GM10266 (cell line): ENCODE measurements at regions not wholly inside any gene's neighbourhood (a gene's known extent, or its start where the extent isn't known, plus 50 kb on each side); places are given as distances from the start of the nearest gene placed in this dataset.

Experiments used
- DNase-seq: peaks from one replicate; pipeline ENCODE4 v3.0.0; 2012; ENCODE audit errors: extremely low spot score
- TF ChIP-seq, protein P1 (sequence below): IDR thresholded peaks from 2 replicates; pipeline ENCODE4 v1.5.1; 2012; ENCODE audit warnings: mild to moderate bottlenecking, low read depth; ENCODE audit not compliant: control insufficient read depth, insufficient read depth; ENCODE audit errors: missing control alignments

DNA sequence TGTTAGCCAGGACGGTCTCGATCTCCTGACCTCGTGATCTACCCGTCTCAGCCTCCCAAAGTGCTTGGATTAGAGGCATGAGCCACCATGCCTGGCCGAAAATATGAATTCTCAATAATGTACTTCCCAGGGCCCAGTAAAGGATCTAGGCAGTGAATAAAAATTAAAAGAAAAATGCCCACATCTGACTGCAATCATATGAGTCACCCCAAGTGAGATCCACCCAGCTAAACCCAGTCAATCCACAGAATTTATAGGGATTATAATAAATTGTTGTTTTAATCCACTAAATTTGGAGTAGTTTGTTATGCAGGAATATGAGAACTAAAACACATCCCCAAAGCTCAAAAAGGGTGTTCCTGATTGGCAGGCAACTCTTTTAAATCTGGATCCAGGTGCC, 93.5 kb upstream of the STK39 start:
- DNase-seq: no peak
- TF ChIP-seq, protein P1, sequence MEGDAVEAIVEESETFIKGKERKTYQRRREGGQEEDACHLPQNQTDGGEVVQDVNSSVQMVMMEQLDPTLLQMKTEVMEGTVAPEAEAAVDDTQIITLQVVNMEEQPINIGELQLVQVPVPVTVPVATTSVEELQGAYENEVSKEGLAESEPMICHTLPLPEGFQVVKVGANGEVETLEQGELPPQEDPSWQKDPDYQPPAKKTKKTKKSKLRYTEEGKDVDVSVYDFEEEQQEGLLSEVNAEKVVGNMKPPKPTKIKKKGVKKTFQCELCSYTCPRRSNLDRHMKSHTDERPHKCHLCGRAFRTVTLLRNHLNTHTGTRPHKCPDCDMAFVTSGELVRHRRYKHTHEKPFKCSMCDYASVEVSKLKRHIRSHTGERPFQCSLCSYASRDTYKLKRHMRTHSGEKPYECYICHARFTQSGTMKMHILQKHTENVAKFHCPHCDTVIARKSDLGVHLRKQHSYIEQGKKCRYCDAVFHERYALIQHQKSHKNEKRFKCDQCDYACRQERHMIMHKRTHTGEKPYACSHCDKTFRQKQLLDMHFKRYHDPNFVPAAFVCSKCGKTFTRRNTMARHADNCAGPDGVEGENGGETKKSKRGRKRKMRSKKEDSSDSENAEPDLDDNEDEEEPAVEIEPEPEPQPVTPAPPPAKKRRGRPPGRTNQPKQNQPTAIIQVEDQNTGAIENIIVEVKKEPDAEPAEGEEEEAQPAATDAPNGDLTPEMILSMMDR: no peak

GRCh38 chr2:168343586-168343985, 96.2 kb upstream of the STK39 start:
- TF ChIP-seq, protein P1: no peak
- DNase-seq: no peak

DNA sequence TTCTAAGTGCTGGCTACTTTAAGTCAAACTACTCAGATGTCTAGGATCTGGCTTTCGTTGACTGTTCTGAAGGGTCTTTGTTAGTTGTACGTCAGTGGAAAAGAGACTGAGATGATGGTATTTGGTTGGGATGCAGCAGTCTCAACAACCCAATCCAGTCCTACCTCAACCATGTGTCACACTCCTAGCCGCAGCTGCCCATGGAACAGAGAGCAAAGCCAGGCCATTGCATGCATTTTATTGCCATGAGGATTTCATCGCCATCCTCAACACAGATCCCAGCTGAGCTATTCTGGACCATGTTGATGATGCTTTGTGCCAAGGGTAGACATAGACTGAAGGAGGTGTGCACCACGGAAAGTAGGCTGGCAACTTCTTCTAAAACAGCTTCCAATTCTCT, 97.3 kb upstream of the STK39 start:
- DNase-seq: no peak
- TF ChIP-seq, protein P1: no peak

GRCh38 chr2:168345601-168346000, 98.2 kb upstream of the STK39 start:
- TF ChIP-seq, protein P1: no peak
- DNase-seq: peak; percentile 12

DNA sequence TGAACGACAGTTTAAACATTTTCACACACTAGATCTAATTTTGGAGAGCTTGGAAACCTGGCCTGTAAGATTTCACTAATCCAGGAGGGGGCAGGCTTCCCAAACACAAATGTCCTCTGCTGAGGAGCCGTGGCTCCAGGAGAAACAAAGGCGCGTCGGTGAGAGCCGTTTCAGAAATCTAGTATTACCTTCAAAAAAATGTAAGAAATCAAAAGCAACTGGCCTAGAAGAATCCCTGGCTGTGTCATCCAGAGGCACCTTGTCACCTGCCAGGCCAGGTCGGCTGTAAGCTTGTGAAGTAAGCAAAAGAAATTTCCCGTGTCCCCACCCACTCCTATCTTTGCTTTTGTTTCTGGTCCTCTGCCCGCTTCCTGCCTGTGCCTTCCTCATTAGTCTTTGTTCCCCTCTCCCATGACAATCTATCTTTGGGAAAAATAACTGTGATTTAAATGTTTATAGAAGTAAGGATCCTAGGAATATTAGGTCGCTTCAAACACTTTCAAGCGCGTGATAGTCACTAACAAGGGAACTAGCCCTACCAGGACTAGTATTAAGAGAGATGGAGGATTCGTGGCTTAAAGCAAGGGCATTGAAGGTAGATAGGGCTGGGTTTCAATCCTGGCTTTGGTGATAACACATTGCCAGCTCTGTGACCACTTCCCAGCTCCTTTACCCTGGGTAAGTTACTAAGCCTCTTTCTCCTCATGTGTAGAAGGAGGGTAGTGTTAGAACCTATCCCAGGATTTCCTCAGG, 99.5 kb upstream of the STK39 start:
- TF ChIP-seq, protein P1: peak; percentile 85
- peak; percentile 63 for DNase-seq

- TF ChIP-seq, protein P1: peak; percentile 37
- peak; percentile 13 for DNase-seq
Measured at GRCh38 chr2:168348076-168348475, 100.7 kb upstream of the STK39 start.

DNA sequence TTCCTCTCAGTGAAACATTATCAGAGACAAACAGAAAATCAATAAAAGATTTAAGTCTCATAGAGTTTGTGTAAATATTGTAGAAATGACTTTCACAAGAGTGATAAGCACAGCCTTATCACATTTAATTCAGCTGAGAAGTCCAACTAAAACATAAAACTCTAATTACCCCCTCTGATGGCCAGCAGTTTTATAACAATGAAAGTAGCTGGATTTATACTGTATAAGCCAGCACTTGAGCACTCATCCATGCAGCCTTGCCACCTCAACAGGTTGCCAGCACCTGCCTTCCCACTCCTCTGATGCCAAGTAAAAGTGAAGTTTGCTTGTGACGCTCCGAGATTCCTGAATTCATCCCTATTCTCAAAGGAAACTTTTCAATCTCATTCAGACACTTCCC, 103.0 kb upstream of the STK39 start:
- no peak for DNase-seq
- TF ChIP-seq, protein P1: no peak
